IMR-90 (cell line): ENCODE measurements at regions not wholly inside any gene's neighbourhood (a gene's known extent, or its start where the extent isn't known, plus 50 kb on each side); places are given as distances from the start of the nearest gene placed in this dataset.

Source experiments
- BHLHE40 ChIP-seq: fragments of 150-350 bp; IDR thresholded peaks from 2 replicates; pipeline ENCODE4 v1.6.1; 2016; ENCODE audit warnings: mild to moderate bottlenecking, low read depth, low read length
- CEBPB ChIP-seq: IDR thresholded peaks from 2 replicates; pipeline ENCODE4 v1.6.1; 2012; ENCODE audit warnings: low read depth, low read length, improper control_type of control experiment
- FOS ChIP-seq: fragments of 150-350 bp; IDR thresholded peaks from 2 replicates; pipeline ENCODE4 v1.6.1; 2016; ENCODE audit warnings: low read depth, low read length
- MAFK ChIP-seq: IDR thresholded peaks from 2 replicates; pipeline ENCODE4 v1.6.1; 2012; ENCODE audit warnings: low read depth, low read length, improper control_type of control experiment
- MXI1 ChIP-seq: IDR thresholded peaks from 2 replicates; pipeline ENCODE4 v1.6.1; 2012; ENCODE audit warnings: low read depth, mild to moderate bottlenecking, low read length, moderate library complexity, borderline replicate concordance
- NFE2L2 ChIP-seq: fragments of 150-350 bp; IDR thresholded peaks from 2 replicates; pipeline ENCODE4 v1.6.1; 2016; ENCODE audit warnings: low read depth, mild to moderate bottlenecking, low read length
- POLR2A ChIP-seq: IDR thresholded peaks from 2 replicates; pipeline ENCODE4 v1.6.1; 2012; ENCODE audit warnings: mild to moderate bottlenecking, low read depth, low read length
- RAD21 ChIP-seq: IDR thresholded peaks from 2 replicates; pipeline ENCODE4 v1.6.1; 2012; ENCODE audit warnings: low read length, improper control_type of control experiment
- RCOR1 ChIP-seq: IDR thresholded peaks from 2 replicates; pipeline ENCODE4 v1.6.1; 2012; ENCODE audit warnings: mild to moderate bottlenecking, low read length, improper control_type of control experiment; ENCODE audit not compliant: insufficient replicate concordance
- SMC3 ChIP-seq: fragments of 150-350 bp; IDR thresholded peaks from 2 replicates; pipeline ENCODE4 v1.6.1; 2016; ENCODE audit warnings: low read depth, mild to moderate bottlenecking, antibody characterized with exemption, low read length, moderate library complexity
- TF ChIP-seq, protein P1 (sequence below): conservative IDR thresholded peaks from 2 replicates; pipeline ENCODE4 v1.5.1; 2012; ENCODE audit warnings: mild to moderate bottlenecking, low read depth, low read length, improper control_type of control experiment
- TF ChIP-seq, protein P2 (sequence below): fragments of 150-350 bp; IDR thresholded peaks from 2 replicates; pipeline ENCODE4 v1.6.1; 2017; ENCODE audit warnings: mild to moderate bottlenecking, antibody characterized with exemption, low read length, low read depth

DNA sequence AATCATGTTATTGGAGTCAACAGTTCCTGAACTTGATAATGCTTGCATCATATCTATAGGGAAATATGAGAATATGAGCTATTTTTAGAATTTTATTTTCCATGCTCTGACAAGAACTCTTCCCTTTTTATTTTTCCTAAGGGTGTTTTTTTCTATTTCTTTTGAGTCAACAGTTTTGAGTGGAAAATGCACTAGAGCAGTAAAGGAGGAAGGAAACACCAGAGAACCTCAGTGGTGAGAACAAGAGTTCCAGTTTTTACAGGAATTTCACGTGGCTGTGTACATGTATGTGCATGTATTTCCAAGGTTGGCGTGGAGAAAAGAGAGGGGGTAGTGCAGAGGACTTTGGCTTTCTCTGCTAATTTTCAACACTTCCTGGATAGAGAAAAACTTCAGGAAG lies 63.6 kb upstream of the TNFSF18 start:
- TF ChIP-seq SMC3 (no peak), RCOR1 (no peak), POLR2A (no peak), MXI1 (no peak), RAD21 (no peak), BHLHE40 (no peak), MAFK (no peak), NFE2L2 (no peak), FOS (no peak), CEBPB (no peak)
- TF ChIP-seq, protein P1, sequence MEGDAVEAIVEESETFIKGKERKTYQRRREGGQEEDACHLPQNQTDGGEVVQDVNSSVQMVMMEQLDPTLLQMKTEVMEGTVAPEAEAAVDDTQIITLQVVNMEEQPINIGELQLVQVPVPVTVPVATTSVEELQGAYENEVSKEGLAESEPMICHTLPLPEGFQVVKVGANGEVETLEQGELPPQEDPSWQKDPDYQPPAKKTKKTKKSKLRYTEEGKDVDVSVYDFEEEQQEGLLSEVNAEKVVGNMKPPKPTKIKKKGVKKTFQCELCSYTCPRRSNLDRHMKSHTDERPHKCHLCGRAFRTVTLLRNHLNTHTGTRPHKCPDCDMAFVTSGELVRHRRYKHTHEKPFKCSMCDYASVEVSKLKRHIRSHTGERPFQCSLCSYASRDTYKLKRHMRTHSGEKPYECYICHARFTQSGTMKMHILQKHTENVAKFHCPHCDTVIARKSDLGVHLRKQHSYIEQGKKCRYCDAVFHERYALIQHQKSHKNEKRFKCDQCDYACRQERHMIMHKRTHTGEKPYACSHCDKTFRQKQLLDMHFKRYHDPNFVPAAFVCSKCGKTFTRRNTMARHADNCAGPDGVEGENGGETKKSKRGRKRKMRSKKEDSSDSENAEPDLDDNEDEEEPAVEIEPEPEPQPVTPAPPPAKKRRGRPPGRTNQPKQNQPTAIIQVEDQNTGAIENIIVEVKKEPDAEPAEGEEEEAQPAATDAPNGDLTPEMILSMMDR, result no peak
- TF ChIP-seq, protein P2, sequence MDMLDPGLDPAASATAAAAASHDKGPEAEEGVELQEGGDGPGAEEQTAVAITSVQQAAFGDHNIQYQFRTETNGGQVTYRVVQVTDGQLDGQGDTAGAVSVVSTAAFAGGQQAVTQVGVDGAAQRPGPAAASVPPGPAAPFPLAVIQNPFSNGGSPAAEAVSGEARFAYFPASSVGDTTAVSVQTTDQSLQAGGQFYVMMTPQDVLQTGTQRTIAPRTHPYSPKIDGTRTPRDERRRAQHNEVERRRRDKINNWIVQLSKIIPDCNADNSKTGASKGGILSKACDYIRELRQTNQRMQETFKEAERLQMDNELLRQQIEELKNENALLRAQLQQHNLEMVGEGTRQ, result no peak
